Left cardiac atrium (tissue), 4 donors: ENCODE measurements at regions not wholly inside any gene's neighbourhood (a gene's known extent, or its start where the extent isn't known, plus 50 kb on each side); places are given as distances from the start of the nearest gene placed in this dataset.
A peak's percentile ranks its signal among the peaks of the same experiment; 100 is the strongest.
"Not testable (repeated sequence)": the region's sequence is repeated elsewhere in the genome, so short reads cannot be mapped to it uniquely, and the experiment has no call there.

Source experiments
- ATAC-seq, 2 donors: fragments of 200-7000 bp; cut with Tn5 transposase; one replicate each; pipeline ENCODE4 v1.9.1; 2020; ENCODE audit warnings: mild to moderate bottlenecking in 2 of 2, moderate library complexity in 2 of 2
- DNase-seq: peaks from one replicate; pipeline ENCODE4 v3.0.0-alpha.2; 2020
- intact Hi-C, 2 donors: fragments of 100-400 bp; cut with DNase I; formaldehyde crosslinking; loops; one replicate each; pipeline versions ENCODE4 v1.14.1 to v1.15.1; 2022 to 2023
- donor health status: DM: no; HTN: yes; CAD: no.
- donor health status: DM: no; HTN: yes; CAD: no; lungs with severe emphysema.
- donor health status: DM: yes; HTN: yes; CAD: no.
- donor health status: Dilated cardiomyopathy.

GRCh38 chr9:42364410-42365243, 181.2 kb downstream of the SPATA31A6 start:
- DNase-seq, intact Hi-C loops, ATAC-seq: not testable (repeated sequence)

GRCh38 chr9:42365244-42365945, 181.9 kb downstream of the SPATA31A6 start:
- DNase-seq, intact Hi-C loops: not testable (repeated sequence)
- ATAC-seq: peak in 1 of 2 donors; percentile 86

- intact Hi-C loops, ATAC-seq, DNase-seq: not testable (repeated sequence)
Observed at GRCh38 chr9:42368279-42368881, 184.9 kb downstream of the SPATA31A6 start.

GRCh38 chr9:42370172-42370571, 186.7 kb downstream of the SPATA31A6 start:
- ATAC-seq, DNase-seq, intact Hi-C loops: not testable (repeated sequence)

GRCh38 chr9:42371417-42371816, 188.0 kb downstream of the SPATA31A6 start:
- ATAC-seq, DNase-seq, intact Hi-C loops: not testable (repeated sequence)

- DNase-seq, intact Hi-C loops: not testable (repeated sequence)
- peak; percentile 40 to 59 for ATAC-seq
Observed at GRCh38 chr9:42377530-42378417, 194.3 kb downstream of the SPATA31A6 start.

GRCh38 chr9:42378418-42378815, 195.0 kb downstream of the SPATA31A6 start:
- intact Hi-C loops: no loop called here
- ATAC-seq (no peak), DNase-seq (no peak)

- ATAC-seq, intact Hi-C loops, DNase-seq: not testable (repeated sequence)
Observed at GRCh38 chr9:42379602-42380001, 196.1 kb downstream of the SPATA31A6 start.

- intact Hi-C loops, ATAC-seq, DNase-seq: not testable (repeated sequence)
Observed at GRCh38 chr9:42384585-42384984, 201.1 kb downstream of the SPATA31A6 start.

GRCh38 chr9:42385574-42386120, 202.2 kb downstream of the SPATA31A6 start:
- not testable (repeated sequence) for DNase-seq, ATAC-seq

GRCh38 chr9:42386477-42386876, 203.0 kb downstream of the SPATA31A6 start:
- intact Hi-C loops: no loop called here
- ATAC-seq (peak in 1 of 2 donors; percentile 15), DNase-seq (no peak)

More at GRCh38 chr9:42385574-42386120, 202.2 kb downstream of the SPATA31A6 start:
- intact Hi-C loops: not testable (repeated sequence)

- intact Hi-C loops: no loop called here
- peak in 1 of 2 donors; percentile 34 for ATAC-seq
- DNase-seq: no peak
Observed at GRCh38 chr9:42388146-42388690, 204.8 kb downstream of the SPATA31A6 start.

GRCh38 chr9:42388846-42389245, 205.4 kb downstream of the SPATA31A6 start:
- no peak for ATAC-seq
- intact Hi-C loops: no loop called here
- DNase-seq: no peak

GRCh38 chr9:42392773-42393455, 209.5 kb downstream of the SPATA31A6 start:
- DNase-seq, intact Hi-C loops, ATAC-seq: not testable (repeated sequence)

GRCh38 chr9:42396318-42396717, 212.9 kb downstream of the SPATA31A6 start:
- DNase-seq (no peak), ATAC-seq (no peak)
- intact Hi-C loops: no loop called here

- intact Hi-C loops, ATAC-seq, DNase-seq: not testable (repeated sequence)
Observed at GRCh38 chr9:42397336-42397735, 213.9 kb downstream of the SPATA31A6 start.

- intact Hi-C loops, ATAC-seq: not testable (repeated sequence)
Observed at GRCh38 chr9:42402919-42403318, 219.5 kb downstream of the SPATA31A6 start.

More at GRCh38 chr9:42402919-42403318, 219.5 kb downstream of the SPATA31A6 start:
- DNase-seq: not testable (repeated sequence)
